ENCODE measurements at regions not wholly inside any gene's neighbourhood (a gene's known extent, or its start where the extent isn't known, plus 50 kb on each side); places are given as distances from the start of the nearest gene placed in this dataset.

- TF ChIP-seq REST (IDR thresholded peaks at IDR 0.05; ENCODE audit: insufficient read depth in 1 of 2, low read depth in 2 of 2, low read length in 1 of 2) (no peak), POLR2AphosphoS5 (IDR thresholded peaks at IDR 0.05; ENCODE audit: low read depth, low read length) (no peak)
These were observed 346.4 kb downstream of the CDC5L start for GRCh38 chr6:44733868-44734267.
